IgD-negative memory B cell (primary cell): ENCODE measurements at regions not wholly inside any gene's neighbourhood (a gene's known extent, or its start where the extent isn't known, plus 50 kb on each side); places are given as distances from the start of the nearest gene placed in this dataset.

Experiments
- H3K27ac Mint-ChIP-seq, 3 donors: one replicate each; pipeline ENCODE4 v1.8.0; 2020 to 2022; ENCODE audit warnings: mild to moderate bottlenecking in 3 of 3, mixed read lengths in 3 of 3, moderate library complexity in 1 of 3
- H3K27me3 Mint-ChIP-seq: one replicate; pipeline ENCODE4 v1.8.0; 2021; ENCODE audit warnings: mixed read lengths
- H3K36me3 Mint-ChIP-seq: one replicate; pipeline ENCODE4 v1.8.0; 2020; ENCODE audit warnings: mild to moderate bottlenecking, mixed read lengths
- H3K4me1 Mint-ChIP-seq, 3 donors: one replicate each; pipeline ENCODE4 v1.8.0; 2020 to 2022; ENCODE audit warnings: mixed read lengths in 3 of 3, mild to moderate bottlenecking in 1 of 3
- H3K4me3 Mint-ChIP-seq, 4 donors: one replicate each; pipeline ENCODE4 v1.8.0; 2020 to 2022; ENCODE audit warnings: mild to moderate bottlenecking in 4 of 4, mixed read lengths in 4 of 4, moderate library complexity in 3 of 4
- H3K9me3 Mint-ChIP-seq, 3 donors: one replicate each; pipeline ENCODE4 v1.8.0; 2020 to 2021; ENCODE audit warnings: mixed read lengths in 3 of 3, mild to moderate bottlenecking in 1 of 3

DNA sequence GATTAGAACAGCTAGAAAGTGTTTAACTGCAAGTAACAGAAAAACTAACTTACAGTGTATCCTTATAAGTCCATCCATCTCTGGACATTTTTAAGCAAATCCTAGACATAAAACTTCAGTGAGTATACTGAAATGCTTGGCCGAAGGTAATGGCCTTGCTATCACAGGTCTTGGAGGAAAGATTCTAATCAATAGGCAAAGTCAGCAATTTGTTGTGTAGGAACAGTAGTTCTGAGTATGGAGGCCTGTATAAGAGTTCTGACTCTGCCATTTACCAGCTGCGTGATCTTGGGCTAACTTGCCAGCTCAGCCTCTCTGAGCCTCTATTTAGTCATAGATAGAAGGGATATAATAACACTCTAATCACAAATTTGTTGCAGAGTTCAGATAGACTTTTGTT, 328.1 kb downstream of the IL20RB start:
- Mint-ChIP-seq H3K4me3 (no peak overlapping the region), H3K27ac (no peak overlapping the region), H3K9me3 (peaks cover 0 to 6% (median 2%) of the 10 kb centered on the region in 3 donors), H3K36me3 (no peaks in the 10 kb centered on the region), H3K27me3 (no peaks in the 10 kb centered on the region), H3K4me1 (no peaks in the 10 kb centered on the region)

DNA sequence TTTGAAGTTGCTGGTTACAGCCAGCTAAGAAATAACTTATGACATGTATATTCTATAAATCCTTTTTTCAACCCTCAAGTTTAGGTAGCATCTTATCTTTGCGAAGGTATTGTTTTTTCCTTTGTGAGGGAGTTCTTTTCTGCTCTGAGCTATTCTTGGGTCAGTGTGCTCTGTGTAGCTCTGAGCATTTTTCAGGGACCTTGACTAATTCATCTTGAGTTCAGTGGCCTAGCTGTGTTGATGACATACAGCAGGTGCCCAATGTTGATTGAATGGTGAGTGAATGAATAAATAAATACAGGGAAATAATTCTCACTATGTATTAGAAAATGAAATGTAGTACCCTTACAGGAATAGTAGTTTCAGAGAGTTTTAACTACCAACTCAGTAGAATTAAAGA, 335.3 kb downstream of the IL20RB start:
- H3K9me3 Mint-ChIP-seq, result peaks cover 0 to 2% (median 2%) of the 10 kb centered on the region in 3 donors
- H3K4me3 Mint-ChIP-seq, result no peak overlapping the region
- H3K27ac Mint-ChIP-seq, result no peak overlapping the region
- no peaks in the 10 kb centered on the region for H3K36me3 Mint-ChIP-seq
- no peaks in the 10 kb centered on the region for H3K27me3 Mint-ChIP-seq
- H3K4me1 Mint-ChIP-seq, result no peaks in the 10 kb centered on the region

DNA sequence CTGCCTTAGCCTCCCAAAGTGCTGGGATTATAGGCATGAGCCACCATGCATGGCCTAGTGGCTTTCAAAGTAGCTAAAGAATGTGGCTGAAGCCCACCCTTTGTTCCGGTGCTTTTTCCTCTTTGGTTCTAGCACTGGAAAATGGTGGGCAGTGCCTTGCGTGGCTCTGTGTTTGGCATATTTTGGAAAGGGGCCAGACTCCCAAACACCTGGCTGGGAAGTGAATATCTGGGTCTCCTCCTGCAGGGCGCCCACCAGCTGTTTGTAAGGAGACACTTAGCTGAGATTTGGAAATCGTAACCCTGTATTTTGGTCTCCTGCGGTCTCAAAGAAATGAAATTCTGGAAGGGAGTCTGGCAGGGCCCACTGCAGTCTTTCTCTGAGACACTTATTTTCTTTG, 336.4 kb downstream of the IL20RB start:
- Mint-ChIP-seq H3K27me3 (no peaks in the 10 kb centered on the region), H3K9me3 (peaks cover 0 to 2% (median 0%) of the 10 kb centered on the region in 3 donors), H3K4me3 (no peak overlapping the region), H3K4me1 (no peaks in the 10 kb centered on the region), H3K36me3 (no peaks in the 10 kb centered on the region), H3K27ac (no peak overlapping the region)

DNA sequence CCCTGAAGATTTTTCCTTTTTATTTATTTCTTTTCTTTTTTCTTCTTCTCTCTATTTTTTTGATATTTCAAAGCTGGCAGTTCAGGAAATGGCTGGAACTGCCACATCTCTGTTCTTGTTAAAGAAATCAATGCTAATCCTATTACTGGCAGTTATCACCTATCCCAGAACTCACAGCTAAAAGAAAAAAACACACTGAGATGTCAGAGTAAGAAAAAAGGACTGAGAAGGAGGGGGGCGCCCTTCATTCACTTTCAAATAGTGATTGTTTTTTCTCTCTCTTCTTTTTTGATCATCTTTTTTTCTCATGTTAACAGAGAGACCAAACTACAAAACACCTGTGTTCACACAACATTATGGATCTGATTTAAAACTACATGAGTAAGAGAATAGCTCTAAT, 337.1 kb downstream of the IL20RB start:
- Mint-ChIP-seq H3K9me3 (peaks cover 0 to 2% (median 0%) of the 10 kb centered on the region in 3 donors), H3K4me3 (no peak overlapping the region), H3K27me3 (no peaks in the 10 kb centered on the region), H3K4me1 (no peaks in the 10 kb centered on the region), H3K27ac (no peak overlapping the region), H3K36me3 (no peaks in the 10 kb centered on the region)

DNA sequence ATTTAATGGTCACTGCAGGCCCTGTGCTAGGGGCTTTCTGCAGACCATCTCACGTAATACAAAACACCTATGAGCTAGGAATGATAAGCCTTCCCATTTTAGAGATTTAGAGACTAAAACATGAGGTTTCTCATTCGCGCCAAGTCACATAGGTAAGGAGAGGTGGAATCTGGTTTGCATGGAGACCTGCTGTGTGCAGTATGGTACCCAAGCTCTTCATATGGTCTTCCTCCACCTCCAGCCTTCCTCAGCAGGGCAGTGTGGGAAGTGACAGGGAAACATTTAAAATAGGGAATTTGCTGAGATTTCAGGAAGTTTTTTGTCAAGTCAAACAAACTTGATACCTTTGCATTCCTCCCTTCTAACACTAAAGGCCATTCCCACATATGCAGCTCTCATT, 337.6 kb downstream of the IL20RB start:
- H3K27ac Mint-ChIP-seq, result no peak overlapping the region
- H3K36me3 Mint-ChIP-seq, result no peaks in the 10 kb centered on the region
- peaks cover 0 to 2% (median 0%) of the 10 kb centered on the region in 3 donors for H3K9me3 Mint-ChIP-seq
- H3K4me3 Mint-ChIP-seq, result no peak overlapping the region
- H3K27me3 Mint-ChIP-seq, result no peaks in the 10 kb centered on the region
- no peaks in the 10 kb centered on the region for H3K4me1 Mint-ChIP-seq

DNA sequence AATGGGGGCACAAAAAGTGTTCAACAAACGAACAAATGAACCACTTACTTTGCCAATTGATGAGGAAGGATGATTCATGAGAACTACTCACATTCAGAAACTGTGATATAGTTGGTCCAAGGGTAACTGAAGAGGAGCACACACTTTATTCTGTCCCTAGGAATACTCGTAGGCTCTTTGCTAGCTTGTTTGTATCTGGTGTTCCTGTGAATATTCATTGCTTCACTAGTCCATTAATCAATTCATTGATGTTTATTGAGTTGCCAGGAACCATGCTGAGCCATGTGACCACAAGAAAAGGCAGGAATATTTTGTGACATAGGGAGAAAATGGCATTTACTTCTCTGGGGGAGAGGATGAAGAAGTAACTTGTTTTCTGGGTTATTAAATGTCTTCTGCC, 338.3 kb downstream of the IL20RB start:
- Mint-ChIP-seq H3K27me3 (no peaks in the 10 kb centered on the region), H3K4me3 (no peak overlapping the region), H3K36me3 (no peaks in the 10 kb centered on the region), H3K9me3 (no peaks in the 10 kb centered on the region), H3K4me1 (no peaks in the 10 kb centered on the region), H3K27ac (no peak overlapping the region)

DNA sequence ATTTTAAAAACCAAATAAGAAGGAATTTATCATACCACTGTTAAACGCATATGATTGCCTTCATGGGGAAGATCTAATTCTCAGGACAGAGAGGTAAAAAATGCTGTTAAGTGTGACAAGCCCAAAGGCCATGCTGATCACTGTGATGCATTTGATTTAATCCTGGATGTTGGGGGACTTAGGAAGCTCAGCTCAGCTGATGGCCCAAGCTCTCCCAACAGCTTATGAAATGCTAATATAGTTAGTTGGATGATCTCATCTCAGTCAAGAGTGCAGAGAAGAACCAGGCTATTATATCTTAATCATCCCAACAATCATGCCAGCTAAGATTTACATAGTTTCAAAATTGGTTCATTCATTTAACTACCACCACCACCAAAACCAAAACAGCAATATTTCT, 340.0 kb downstream of the IL20RB start:
- H3K36me3 Mint-ChIP-seq, result no peaks in the 10 kb centered on the region
- H3K4me3 Mint-ChIP-seq, result no peak overlapping the region
- H3K27me3 Mint-ChIP-seq, result no peaks in the 10 kb centered on the region
- no peaks in the 10 kb centered on the region for H3K4me1 Mint-ChIP-seq
- no peak overlapping the region for H3K27ac Mint-ChIP-seq
- no peaks in the 10 kb centered on the region for H3K9me3 Mint-ChIP-seq

DNA sequence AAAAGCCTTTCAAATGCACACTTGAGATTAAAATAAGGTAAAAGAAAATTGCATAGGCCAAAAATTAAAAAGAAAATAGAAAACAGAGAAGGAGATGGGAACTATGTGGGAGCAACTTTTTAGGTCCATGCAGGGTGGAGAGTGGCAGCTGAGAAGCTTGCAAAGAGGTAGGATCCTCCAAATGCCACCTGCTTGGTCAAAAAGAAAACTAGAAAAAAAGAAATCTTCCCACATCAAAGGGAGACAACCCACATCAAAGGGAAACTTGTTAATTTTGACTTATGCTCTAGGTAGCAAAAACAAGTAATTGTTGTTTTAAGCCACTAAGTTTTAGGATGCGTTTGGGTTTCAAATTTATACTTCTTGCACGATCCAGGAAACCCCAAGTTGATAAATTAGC, 342.9 kb downstream of the IL20RB start:
- H3K4me1 Mint-ChIP-seq, result no peaks in the 10 kb centered on the region
- no peaks in the 10 kb centered on the region for H3K36me3 Mint-ChIP-seq
- H3K4me3 Mint-ChIP-seq, result no peak overlapping the region
- H3K27me3 Mint-ChIP-seq, result no peaks in the 10 kb centered on the region
- peaks cover 0 to 7% (median 0%) of the 10 kb centered on the region in 3 donors for H3K9me3 Mint-ChIP-seq
- no peak overlapping the region for H3K27ac Mint-ChIP-seq

DNA sequence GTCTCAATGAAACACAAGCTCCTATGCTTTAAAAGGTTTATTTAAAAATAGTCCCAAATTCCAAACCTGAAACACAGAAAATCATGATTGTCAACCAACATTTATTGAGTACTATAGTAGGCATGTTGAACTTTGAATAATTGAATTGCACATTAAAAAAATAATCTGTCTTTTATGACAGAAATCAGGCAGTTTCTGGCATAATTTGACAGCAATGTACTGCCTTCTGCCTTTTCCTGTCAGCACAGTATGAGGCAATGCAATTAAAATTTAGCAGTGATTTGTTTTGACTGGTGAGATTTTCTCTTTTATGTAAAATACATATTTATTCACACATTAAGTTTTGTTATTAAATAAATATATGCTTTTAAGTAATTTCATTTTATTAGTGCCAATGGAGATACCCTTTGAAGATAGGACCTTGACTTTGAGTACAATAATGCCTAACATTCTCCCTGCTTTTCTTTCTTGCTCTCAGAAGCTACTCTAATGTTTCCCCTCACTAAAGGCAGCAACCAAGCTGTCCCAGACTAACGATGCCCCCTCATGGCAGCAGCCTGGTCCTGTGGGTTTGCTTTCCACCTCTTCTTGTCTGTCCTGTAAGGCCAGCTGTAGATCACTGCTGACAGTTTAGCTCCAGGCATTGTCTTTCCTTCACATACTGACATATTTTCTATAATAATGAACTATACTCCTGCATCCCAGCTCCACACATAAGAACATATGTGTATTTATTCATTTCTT, 346.7 kb downstream of the IL20RB start:
- Mint-ChIP-seq H3K4me1 (no peaks in the 10 kb centered on the region), H3K27me3 (no peaks in the 10 kb centered on the region), H3K9me3 (peaks cover 0 to 7% (median 2%) of the 10 kb centered on the region in 3 donors), H3K4me3 (no peak overlapping the region), H3K36me3 (no peaks in the 10 kb centered on the region), H3K27ac (no peak overlapping the region)

DNA sequence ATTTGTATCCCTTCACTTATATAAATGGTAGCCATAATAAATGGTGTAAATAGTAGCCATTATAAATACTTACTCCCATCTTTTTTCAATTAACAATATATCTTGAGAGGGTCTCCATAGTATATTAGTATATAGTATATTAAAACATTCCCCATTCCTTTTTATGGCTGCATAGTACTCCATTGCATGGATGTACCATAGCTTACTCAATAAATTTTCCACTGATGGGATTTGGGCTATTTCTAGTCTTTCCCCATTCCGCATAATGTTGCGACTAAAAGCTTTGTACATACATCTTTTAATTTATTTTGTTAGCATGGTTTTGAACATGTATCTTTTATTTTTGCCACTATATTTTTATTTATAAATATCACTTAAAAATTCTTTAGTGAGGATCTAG, 366.3 kb downstream of the IL20RB start:
- H3K27ac Mint-ChIP-seq, result no peak overlapping the region
- no peaks in the 10 kb centered on the region for H3K36me3 Mint-ChIP-seq
- no peaks in the 10 kb centered on the region for H3K27me3 Mint-ChIP-seq
- no peaks in the 10 kb centered on the region for H3K4me1 Mint-ChIP-seq
- no peak overlapping the region for H3K4me3 Mint-ChIP-seq
- peaks cover 0 to 5% (median 0%) of the 10 kb centered on the region in 3 donors for H3K9me3 Mint-ChIP-seq

DNA sequence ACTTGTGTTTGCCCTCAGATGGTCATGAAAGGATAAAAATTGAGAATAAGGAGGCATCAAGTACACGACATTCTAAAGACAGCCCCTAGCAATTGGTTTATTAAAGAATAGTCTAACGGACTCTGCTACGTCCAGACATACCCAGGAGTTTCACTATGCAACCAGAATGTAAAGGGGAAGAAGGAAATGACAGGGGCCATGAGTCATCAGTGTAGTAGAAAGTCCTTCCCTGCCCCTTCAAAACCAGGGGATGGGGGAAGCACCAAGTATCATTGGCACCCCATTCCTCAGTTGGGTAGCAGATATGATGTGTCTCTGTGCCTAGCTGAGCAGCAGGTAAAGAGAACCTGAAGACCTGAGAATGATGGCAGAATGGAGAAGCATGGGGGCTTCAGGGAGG, 367.4 kb downstream of the IL20RB start:
- Mint-ChIP-seq H3K9me3 (peaks cover 0 to 5% (median 0%) of the 10 kb centered on the region in 3 donors), H3K27me3 (no peaks in the 10 kb centered on the region), H3K4me3 (no peak overlapping the region), H3K4me1 (no peaks in the 10 kb centered on the region), H3K36me3 (no peaks in the 10 kb centered on the region), H3K27ac (no peak overlapping the region)

DNA sequence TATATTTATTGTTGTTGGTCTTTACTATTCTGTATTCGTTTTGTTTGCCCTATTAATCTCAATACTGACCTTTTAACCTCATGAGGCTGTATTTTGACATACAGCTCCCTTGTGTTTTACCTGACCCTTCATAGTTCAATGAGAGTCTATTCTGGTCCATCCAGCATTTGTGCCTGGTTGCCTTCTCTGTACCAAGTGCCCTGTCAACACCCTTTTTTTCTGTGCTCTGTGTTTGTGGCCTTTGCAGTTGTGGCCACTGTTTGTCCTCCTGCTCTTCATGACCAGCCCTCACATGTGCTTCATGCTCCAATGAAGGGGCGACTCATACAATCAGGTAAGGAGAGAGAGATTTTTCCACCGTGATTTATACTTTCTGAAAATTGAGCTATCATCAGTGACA, 368.2 kb downstream of the IL20RB start:
- no peaks in the 10 kb centered on the region for H3K27me3 Mint-ChIP-seq
- H3K4me1 Mint-ChIP-seq, result no peaks in the 10 kb centered on the region
- H3K36me3 Mint-ChIP-seq, result no peaks in the 10 kb centered on the region
- no peak overlapping the region for H3K27ac Mint-ChIP-seq
- peak overlapping the region in 1 of 4 donors; percentile 64 for H3K4me3 Mint-ChIP-seq
- H3K9me3 Mint-ChIP-seq, result peaks cover 0 to 7% (median 0%) of the 10 kb centered on the region in 3 donors

DNA sequence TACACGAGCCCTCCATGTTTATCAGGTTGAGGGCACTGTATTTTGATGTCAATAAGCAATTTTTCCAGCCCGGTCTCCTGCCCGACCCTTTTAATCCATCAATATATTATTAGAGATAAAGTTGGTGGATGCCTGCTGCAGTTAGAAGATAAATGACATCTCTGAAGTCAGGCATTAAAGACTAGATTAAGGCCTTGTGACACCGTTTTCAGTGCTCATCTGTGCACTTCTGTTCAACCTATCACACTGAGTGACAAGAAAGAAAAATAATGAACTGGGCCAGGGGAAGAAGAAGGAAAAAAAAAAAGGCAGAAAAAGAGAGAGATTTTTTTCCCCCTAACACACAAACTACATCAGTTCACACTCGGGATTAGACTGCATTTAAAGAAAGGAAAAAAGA, 371.8 kb downstream of the IL20RB start:
- H3K4me1 Mint-ChIP-seq, result no peaks in the 10 kb centered on the region
- peak overlapping the region in 1 of 3 donors; percentile 74 for H3K27ac Mint-ChIP-seq
- no peak overlapping the region for H3K4me3 Mint-ChIP-seq
- H3K27me3 Mint-ChIP-seq, result no peaks in the 10 kb centered on the region
- H3K36me3 Mint-ChIP-seq, result no peaks in the 10 kb centered on the region
- H3K9me3 Mint-ChIP-seq, result peaks cover 0 to 6% (median 1%) of the 10 kb centered on the region in 3 donors

DNA sequence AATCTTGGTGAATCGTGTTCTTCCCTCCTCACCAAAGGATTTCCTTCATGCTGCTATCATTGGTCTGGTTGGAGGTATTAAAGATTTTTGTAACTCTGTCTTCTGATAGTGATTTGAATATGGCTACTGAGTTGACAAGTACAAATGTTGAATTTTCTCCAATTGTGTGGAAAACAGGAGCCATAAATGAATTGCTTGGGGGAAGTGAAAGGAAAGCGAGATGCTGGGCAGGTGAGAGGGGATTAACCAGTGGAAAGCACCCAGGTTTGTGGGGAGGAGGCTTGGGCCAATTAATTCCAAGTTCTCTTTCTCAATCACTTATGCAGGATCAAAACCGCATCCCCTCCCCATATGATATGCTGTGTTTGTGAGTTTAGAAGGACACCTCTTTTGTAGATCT, 372.5 kb downstream of the IL20RB start:
- no peaks in the 10 kb centered on the region for H3K27me3 Mint-ChIP-seq
- H3K36me3 Mint-ChIP-seq, result no peaks in the 10 kb centered on the region
- H3K9me3 Mint-ChIP-seq, result peaks cover 0 to 4% (median 1%) of the 10 kb centered on the region in 3 donors
- no peak overlapping the region for H3K4me3 Mint-ChIP-seq
- no peaks in the 10 kb centered on the region for H3K4me1 Mint-ChIP-seq
- H3K27ac Mint-ChIP-seq, result no peak overlapping the region

DNA sequence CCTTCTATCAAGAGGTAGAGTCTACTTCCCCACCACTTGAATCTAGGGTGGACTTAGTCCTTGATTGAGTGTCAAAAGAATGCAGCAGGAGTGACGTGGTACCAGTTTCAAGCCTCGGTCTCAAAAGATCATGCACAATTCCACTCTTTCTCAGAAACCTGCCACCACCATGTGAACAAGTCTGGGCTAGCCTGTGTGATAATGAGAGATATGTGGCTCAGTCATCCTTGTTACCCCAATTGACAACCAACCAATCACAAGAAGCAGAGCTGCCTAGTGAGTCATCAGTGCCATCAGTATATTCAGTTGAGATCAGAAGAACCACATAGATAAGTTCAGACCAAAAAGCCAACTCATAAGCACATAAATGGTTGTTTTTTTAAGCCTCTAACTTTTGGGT, 374.5 kb downstream of the IL20RB start:
- no peaks in the 10 kb centered on the region for H3K4me1 Mint-ChIP-seq
- no peaks in the 10 kb centered on the region for H3K27me3 Mint-ChIP-seq
- H3K27ac Mint-ChIP-seq, result peak overlapping the region in 1 of 3 donors; percentile 40
- peaks cover 0 to 4% (median 1%) of the 10 kb centered on the region in 3 donors for H3K9me3 Mint-ChIP-seq
- no peak overlapping the region for H3K4me3 Mint-ChIP-seq
- H3K36me3 Mint-ChIP-seq, result no peaks in the 10 kb centered on the region

DNA sequence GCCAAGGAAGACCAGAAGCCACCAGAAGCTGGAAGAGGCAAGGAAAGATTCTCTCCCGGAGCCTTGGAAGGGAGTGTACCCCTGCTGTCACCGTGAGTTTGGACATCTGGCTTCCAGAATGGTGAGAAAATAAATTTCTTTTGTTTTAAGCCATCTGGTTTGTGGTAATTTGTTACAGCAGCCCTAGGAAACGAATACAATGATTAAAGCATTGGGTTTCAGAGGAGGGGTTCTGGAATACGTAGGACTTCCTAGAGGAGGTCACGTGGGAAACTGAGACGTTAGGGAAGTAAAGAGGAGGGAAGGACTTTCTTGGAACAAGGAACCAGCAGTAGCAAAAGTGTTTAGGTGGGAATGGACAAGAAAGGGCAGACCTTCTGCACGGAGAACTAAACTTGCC, 377.7 kb downstream of the IL20RB start:
- Mint-ChIP-seq H3K4me1 (no peaks in the 10 kb centered on the region), H3K9me3 (peaks cover 7 to 17% (median 12%) of the 10 kb centered on the region in 3 donors), H3K4me3 (peak overlapping the region in 1 of 4 donors; percentile 56), H3K27me3 (no peaks in the 10 kb centered on the region), H3K36me3 (no peaks in the 10 kb centered on the region), H3K27ac (no peak overlapping the region)
